Uterus (tissue), 3 donors: ENCODE measurements at regions not wholly inside any gene's neighbourhood (a gene's known extent, or its start where the extent isn't known, plus 50 kb on each side); places are given as distances from the start of the nearest gene placed in this dataset.

ENCODE experiments used
- DNase-seq, 2 donors: peaks; one replicate each; pipeline ENCODE4 v3.0.0-alpha.2; 2019 to 2020
- H3K27ac ChIP-seq, 2 donors: fragments of 200-600 bp; sonication (generic); 1 replicate in 1 of 2; 2 replicates in 1 of 2; pipeline ENCODE4 v1.5.1; 2016 to 2018
- H3K27me3 ChIP-seq, 2 donors: fragments of 200-600 bp; sonication (generic); one replicate each; pipeline ENCODE4 v1.5.1; 2018 to 2019; ENCODE audit warnings: control low read depth in 1 of 2
- H3K36me3 ChIP-seq, 2 donors: fragments of 200-600 bp; sonication (generic); one replicate each; pipeline ENCODE4 v1.5.1; 2019; ENCODE audit warnings: control low read depth in 1 of 2
- H3K4me1 ChIP-seq, 2 donors: fragments of 200-600 bp; sonication (generic); one replicate each; pipeline ENCODE4 v1.5.1; 2018 to 2019; ENCODE audit warnings: control low read depth in 1 of 2
- H3K4me3 ChIP-seq, 2 donors: fragments of 200-600 bp; sonication (generic); 1 replicate in 1 of 2; 2 replicates in 1 of 2; pipeline ENCODE4 v1.5.1; 2018 to 2019; ENCODE audit warnings: mild to moderate bottlenecking in 1 of 2
- H3K9me3 ChIP-seq, 2 donors: fragments of 200-600 bp; sonication (generic); one replicate each; pipeline ENCODE4 v1.5.1; 2019; ENCODE audit warnings: control low read depth in 1 of 2
- POLR2A ChIP-seq, 2 donors: fragments of 450-650 bp; IDR thresholded peaks; one replicate each; pipeline ENCODE4 v1.6.1; 2016; ENCODE audit warnings: antibody characterized with exemption in 2 of 2, mild to moderate bottlenecking in 1 of 2, moderate library complexity in 1 of 2
- intact Hi-C: fragments of 100-400 bp; cut with DNase I; formaldehyde crosslinking; loops from one replicate; pipeline ENCODE4 v1.15.1; 2023; ENCODE audit warnings: low total_unique reads
- TF ChIP-seq, protein P1 (sequence below), 4 experiments: fragments of 200-600 bp in 2 of 4; fragments of 450-650 bp in 2 of 4; sonication (generic) in 2 of 4; IDR thresholded peaks; one replicate each; pipeline ENCODE4 v1.5.1; 2016 to 2019; ENCODE audit warnings: antibody characterized with exemption in 4 of 4, mild to moderate bottlenecking in 2 of 4, moderate library complexity in 1 of 4
- donor health status: DM: yes; HTN: yes; CAD: no.

DNA sequence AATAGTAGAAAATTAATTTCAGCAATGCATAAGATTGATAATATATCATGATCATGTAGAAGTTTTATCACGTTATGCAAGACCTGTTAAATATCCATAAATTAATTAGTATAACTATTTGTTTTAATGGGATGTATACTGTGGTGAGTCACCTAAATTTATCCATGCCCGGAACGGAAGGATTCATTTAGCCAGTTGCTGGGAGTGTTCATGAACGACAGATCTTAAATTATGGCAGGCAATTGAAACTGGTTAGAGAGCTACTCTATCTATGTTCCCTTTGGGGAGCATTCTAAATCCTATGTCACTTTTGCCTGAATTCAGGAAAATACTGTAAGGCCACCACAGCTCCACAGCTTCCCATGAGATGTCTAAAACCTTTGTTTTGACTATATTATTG lies 1950.5 kb upstream of the AGA start:
- TF ChIP-seq POLR2A (IDR thresholded peaks at IDR 0.05) = no peak
- TF ChIP-seq, protein P1, sequence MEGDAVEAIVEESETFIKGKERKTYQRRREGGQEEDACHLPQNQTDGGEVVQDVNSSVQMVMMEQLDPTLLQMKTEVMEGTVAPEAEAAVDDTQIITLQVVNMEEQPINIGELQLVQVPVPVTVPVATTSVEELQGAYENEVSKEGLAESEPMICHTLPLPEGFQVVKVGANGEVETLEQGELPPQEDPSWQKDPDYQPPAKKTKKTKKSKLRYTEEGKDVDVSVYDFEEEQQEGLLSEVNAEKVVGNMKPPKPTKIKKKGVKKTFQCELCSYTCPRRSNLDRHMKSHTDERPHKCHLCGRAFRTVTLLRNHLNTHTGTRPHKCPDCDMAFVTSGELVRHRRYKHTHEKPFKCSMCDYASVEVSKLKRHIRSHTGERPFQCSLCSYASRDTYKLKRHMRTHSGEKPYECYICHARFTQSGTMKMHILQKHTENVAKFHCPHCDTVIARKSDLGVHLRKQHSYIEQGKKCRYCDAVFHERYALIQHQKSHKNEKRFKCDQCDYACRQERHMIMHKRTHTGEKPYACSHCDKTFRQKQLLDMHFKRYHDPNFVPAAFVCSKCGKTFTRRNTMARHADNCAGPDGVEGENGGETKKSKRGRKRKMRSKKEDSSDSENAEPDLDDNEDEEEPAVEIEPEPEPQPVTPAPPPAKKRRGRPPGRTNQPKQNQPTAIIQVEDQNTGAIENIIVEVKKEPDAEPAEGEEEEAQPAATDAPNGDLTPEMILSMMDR (IDR thresholded peaks at IDR 0.05) = no peak
- intact Hi-C loops = no loop called here
- no peaks in the 10 kb centered on the region for H3K36me3 ChIP-seq
- H3K27me3 ChIP-seq = no peaks in the 10 kb centered on the region
- H3K4me3 ChIP-seq = no peak overlapping the region
- no peak overlapping the region for H3K27ac ChIP-seq
- H3K9me3 ChIP-seq = no peaks in the 10 kb centered on the region
- H3K4me1 ChIP-seq = no peaks in the 10 kb centered on the region
- DNase-seq = no peak

DNA sequence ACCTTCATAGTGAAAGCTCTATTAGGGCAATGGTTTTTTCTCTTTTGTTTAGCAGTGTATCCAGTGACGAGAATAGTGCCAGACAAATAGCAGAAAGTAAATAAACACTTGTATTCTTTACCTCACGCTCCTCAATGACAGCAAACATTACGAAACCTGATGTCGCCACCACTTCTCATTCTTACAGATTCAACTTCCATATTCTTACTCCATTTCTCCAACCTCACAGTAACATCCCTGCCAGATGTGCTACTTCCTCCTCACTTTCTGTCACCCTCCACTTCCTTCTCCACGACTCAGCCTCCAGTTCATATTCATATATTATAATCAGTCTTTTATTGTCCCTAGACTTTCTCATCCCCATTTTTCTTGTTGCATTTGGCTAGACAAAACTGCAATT lies 1956.2 kb upstream of the AGA start:
- intact Hi-C loops = no loop called here
- Histone ChIP-seq H3K36me3 (no peaks in the 10 kb centered on the region), H3K9me3 (no peaks in the 10 kb centered on the region), H3K27me3 (no peaks in the 10 kb centered on the region), H3K4me3 (no peak overlapping the region), H3K4me1 (no peaks in the 10 kb centered on the region), H3K27ac (no peak overlapping the region)
- no peak for TF ChIP-seq POLR2A (IDR thresholded peaks at IDR 0.05)
- TF ChIP-seq, protein P1 (IDR thresholded peaks at IDR 0.05) = no peak
- no peak for DNase-seq

DNA sequence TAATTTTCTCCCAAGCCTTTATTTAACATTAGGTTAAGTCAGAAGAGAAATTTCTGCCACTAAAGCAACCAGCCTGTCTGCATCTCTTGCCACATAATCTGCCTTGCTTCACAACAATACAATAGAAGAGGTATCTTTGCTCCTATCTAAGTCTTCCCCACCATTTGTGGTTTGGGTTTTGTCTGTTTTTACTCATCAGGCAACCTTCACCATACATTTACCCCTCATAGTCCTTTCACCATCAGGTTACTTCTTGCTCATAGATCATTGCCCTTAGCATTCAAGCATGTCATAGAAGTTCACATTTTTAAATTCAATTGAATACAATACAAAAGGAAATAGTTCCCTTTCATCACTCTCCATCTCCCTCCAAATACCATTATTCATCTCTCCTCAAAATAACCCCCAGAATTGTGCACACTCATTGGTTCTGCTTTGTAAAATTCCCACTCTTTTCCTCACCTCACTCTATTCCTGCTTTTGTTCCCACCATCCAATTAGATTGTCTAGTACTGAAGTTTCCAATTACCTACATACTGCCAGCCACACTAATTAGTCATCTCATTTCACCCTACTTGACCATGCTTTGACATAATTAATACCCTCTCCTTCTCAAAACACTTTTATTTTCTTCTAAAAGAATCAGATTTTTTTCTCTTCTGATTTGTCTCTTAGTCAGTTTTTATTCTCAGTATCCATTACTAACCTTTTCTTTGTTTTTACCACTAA lies 1957.0 kb upstream of the AGA start:
- intact Hi-C loops = no loop called here
- Histone ChIP-seq H3K36me3 (no peaks in the 10 kb centered on the region), H3K4me3 (no peak overlapping the region), H3K9me3 (no peaks in the 10 kb centered on the region), H3K4me1 (no peaks in the 10 kb centered on the region), H3K27me3 (no peaks in the 10 kb centered on the region), H3K27ac (no peak overlapping the region)
- no peak for TF ChIP-seq POLR2A (IDR thresholded peaks at IDR 0.05)
- TF ChIP-seq, protein P1 (IDR thresholded peaks at IDR 0.05) = no peak
- DNase-seq = no peak

DNA sequence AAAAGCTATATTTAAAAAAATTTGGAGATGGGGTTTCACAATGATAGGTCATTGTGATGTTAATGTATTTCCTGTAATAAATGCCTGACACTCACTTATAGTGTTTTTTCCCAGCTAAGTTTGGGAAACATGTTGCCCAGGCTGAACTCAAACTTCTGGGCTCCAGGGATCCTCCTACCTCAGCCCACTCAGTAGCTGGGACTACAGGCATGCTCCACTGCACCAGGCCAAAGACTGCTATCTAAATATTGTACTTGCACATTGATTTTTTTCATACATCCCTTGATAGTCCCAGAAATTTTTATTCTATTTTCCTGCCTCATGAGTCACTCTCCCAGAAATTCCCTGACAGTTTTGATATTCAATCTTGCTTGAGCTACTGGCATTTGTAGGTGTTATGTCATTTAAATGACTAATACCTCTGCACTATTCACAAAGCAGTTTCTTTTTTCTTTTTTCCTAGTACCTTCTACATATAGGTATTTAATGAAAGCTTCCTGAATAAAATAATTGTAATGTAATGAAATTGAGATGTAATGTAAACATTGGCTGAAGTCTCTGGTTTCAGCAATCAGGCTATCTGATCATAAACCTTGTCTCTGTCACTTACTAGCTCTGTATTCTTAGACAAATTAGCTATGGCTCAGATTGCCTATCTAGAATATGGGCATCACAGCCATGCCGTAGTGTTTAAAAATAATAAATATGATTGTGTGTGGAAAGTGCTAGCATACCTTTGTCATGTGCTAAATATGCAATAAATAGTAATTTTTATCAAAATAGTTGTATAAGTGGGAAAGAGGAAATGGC lies 1973.0 kb upstream of the AGA start:
- no peak overlapping the region for H3K27ac ChIP-seq
- no peaks in the 10 kb centered on the region for H3K36me3 ChIP-seq
- TF ChIP-seq, protein P1 (IDR thresholded peaks at IDR 0.05) = no peak
- no peak for TF ChIP-seq POLR2A (IDR thresholded peaks at IDR 0.05)
- DNase-seq = no peak
- intact Hi-C loops = no loop called here
- peaks cover 0 to 5% of the 10 kb centered on the region in 2 donors for H3K27me3 ChIP-seq
- no peak overlapping the region for H3K4me3 ChIP-seq
- H3K4me1 ChIP-seq = no peaks in the 10 kb centered on the region
- no peaks in the 10 kb centered on the region for H3K9me3 ChIP-seq

DNA sequence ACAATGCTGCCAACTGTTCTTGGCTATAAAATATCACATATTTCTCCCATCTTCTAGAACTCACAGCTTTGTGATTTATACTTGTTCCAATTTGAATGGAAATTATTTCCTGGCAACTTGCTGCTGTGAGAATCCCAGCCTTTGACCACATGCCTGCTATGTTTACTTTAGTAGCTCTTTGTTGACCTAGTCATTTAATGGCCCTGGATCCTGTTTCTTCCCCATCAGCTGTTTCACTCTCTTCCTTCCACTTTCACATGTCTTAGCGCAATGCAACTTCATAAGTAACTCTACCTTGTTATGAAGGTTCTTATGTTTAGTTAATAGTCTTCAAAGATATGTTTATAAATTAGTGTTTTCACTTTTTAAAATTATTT lies 1973.6 kb upstream of the AGA start:
- intact Hi-C loops = no loop called here
- Histone ChIP-seq H3K4me1 (no peaks in the 10 kb centered on the region), H3K4me3 (no peak overlapping the region), H3K36me3 (no peaks in the 10 kb centered on the region), H3K27ac (no peak overlapping the region), H3K27me3 (peaks cover 0 to 5% of the 10 kb centered on the region in 2 donors), H3K9me3 (no peaks in the 10 kb centered on the region)
- DNase-seq = no peak
- TF ChIP-seq POLR2A (IDR thresholded peaks at IDR 0.05) = no peak
- TF ChIP-seq, protein P1 (IDR thresholded peaks at IDR 0.05) = no peak
